ENCODE measurements at regions not wholly inside any gene's neighbourhood (a gene's known extent, or its start where the extent isn't known, plus 50 kb on each side); places are given as distances from the start of the nearest gene placed in this dataset.

GRCh38 chr13:42720858-42721219, 60.5 kb upstream of the FAM216B start:
- TF ChIP-seq RB1 (IDR thresholded peaks at IDR 0.05; ENCODE audit: low read depth) (no peak), POLR2A (conservative IDR thresholded peaks at IDR 0.05) (no peak), BDP1 (IDR thresholded peaks at IDR 0.05; ENCODE audit: insufficient read depth, insufficient read length) (no peak), RAD21 (CRISPR knock-in tag; conservative IDR thresholded peaks at IDR 0.05 in 1 of 2, IDR thresholded peaks at IDR 0.05 in 1 of 2) (no peak), ZNF707 (CRISPR knock-in tag; conservative IDR thresholded peaks at IDR 0.05) (no peak), CC2D1A (IDR thresholded peaks at IDR 0.05) (no peak), ZFX (CRISPR knock-in tag; IDR thresholded peaks at IDR 0.05) (no peak), ZNF518B (CRISPR knock-in tag; IDR thresholded peaks at IDR 0.05) (no peak)
